ENCODE measurements at regions not wholly inside any gene's neighbourhood (a gene's known extent, or its start where the extent isn't known, plus 50 kb on each side); places are given as distances from the start of the nearest gene placed in this dataset.

DNA sequence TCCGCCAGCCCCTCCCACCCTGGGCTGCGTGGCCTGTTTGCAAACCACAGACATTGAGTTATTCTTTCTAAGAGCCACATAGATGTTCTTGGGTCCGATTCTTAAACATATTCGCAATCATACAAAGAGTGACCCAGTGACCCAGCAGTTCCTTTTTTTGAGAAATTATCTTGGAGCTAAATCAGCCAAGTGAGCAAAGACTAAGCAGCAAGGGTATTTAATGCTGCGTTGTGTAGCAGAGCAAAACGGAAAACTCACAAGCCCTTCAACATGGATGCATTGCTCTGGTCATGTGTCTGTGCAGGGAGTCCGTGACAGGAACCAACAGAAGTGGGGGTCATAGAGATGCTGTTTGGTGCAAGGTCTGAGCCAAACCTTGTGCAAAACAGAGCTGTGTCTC, 95.6 kb downstream of the OLFM1 start:
- 83% methylated on average over 7 of the region's 7 CpGs for WGBS
- Histone ChIP-seq H3K27ac (replicated peaks in 1 of 4) (no peak overlapping the region), H3K36me3 (no peaks in the 10 kb centered on the region), H3K4me1 (peaks cover 10 to 40% (median 33%) of the 10 kb centered on the region in 4 donors), H3K27me3 (peaks cover 0 to 83% (median 2%) of the 10 kb centered on the region in 4 donors), H3K9me3 (no peaks in the 10 kb centered on the region), H3K4me3 (no peak overlapping the region)
- DNase-seq (ENCODE audit: extremely low spot score): no peak
- intact Hi-C loops (cut with DNase I): no loop called here
- TF ChIP-seq POLR2AphosphoS5 (IDR thresholded peaks at IDR 0.05) (no peak), POLR2A (IDR thresholded peaks at IDR 0.05; ENCODE audit: low read depth) (no peak), EP300 (IDR thresholded peaks at IDR 0.05) (no peak)
- TF ChIP-seq, protein P1, sequence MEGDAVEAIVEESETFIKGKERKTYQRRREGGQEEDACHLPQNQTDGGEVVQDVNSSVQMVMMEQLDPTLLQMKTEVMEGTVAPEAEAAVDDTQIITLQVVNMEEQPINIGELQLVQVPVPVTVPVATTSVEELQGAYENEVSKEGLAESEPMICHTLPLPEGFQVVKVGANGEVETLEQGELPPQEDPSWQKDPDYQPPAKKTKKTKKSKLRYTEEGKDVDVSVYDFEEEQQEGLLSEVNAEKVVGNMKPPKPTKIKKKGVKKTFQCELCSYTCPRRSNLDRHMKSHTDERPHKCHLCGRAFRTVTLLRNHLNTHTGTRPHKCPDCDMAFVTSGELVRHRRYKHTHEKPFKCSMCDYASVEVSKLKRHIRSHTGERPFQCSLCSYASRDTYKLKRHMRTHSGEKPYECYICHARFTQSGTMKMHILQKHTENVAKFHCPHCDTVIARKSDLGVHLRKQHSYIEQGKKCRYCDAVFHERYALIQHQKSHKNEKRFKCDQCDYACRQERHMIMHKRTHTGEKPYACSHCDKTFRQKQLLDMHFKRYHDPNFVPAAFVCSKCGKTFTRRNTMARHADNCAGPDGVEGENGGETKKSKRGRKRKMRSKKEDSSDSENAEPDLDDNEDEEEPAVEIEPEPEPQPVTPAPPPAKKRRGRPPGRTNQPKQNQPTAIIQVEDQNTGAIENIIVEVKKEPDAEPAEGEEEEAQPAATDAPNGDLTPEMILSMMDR (IDR thresholded peaks at IDR 0.05): no peak

DNA sequence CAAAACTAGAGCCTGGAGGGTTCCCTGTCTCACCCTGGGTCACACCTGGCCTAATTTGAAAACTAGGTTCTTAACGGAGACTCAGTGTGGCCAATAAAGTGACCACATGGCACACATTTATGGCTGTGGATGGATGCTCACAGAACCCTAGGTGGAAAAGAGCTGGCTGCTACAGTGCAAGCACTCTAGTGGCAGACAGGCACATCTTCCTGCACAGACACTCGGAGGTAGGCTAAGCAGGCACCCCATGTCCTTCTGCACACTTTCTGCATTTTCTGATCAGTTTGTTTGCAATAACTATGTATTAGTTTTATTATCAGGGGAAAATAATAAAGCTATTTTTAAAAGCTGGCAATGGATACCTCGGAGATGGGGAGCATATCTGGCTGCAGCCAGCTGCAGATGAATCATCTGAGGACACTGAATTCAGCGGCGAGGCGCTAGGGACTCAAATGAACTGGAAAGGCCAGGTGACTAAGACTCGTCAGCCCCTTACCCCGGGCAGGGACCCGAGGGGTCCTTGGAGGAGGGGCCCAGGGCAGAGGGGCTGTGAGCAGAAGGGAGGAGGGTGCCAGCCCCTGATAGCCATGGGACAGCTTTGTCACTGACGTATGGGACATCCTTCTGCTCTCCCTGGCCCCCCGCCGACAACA, 96.2 kb downstream of the OLFM1 start:
- TF ChIP-seq EP300 (IDR thresholded peaks at IDR 0.05): no peak
- TF ChIP-seq, protein P1 (IDR thresholded peaks at IDR 0.05): no peak
- no peak for TF ChIP-seq POLR2A (IDR thresholded peaks at IDR 0.05; ENCODE audit: low read depth)
- no peak for TF ChIP-seq POLR2AphosphoS5 (IDR thresholded peaks at IDR 0.05)
- DNase-seq (ENCODE audit: extremely low spot score): no peak
- Histone ChIP-seq H3K36me3 (no peaks in the 10 kb centered on the region), H3K27me3 (peaks cover 0 to 89% (median 2%) of the 10 kb centered on the region in 4 donors), H3K4me1 (peaks cover 10 to 40% (median 33%) of the 10 kb centered on the region in 4 donors), H3K9me3 (no peaks in the 10 kb centered on the region), H3K27ac (replicated peaks in 1 of 4) (no peak overlapping the region), H3K4me3 (no peak overlapping the region)
- intact Hi-C loops (cut with DNase I): no loop called here
- WGBS: 22% methylated on average over 8 of the region's 12 CpGs

DNA sequence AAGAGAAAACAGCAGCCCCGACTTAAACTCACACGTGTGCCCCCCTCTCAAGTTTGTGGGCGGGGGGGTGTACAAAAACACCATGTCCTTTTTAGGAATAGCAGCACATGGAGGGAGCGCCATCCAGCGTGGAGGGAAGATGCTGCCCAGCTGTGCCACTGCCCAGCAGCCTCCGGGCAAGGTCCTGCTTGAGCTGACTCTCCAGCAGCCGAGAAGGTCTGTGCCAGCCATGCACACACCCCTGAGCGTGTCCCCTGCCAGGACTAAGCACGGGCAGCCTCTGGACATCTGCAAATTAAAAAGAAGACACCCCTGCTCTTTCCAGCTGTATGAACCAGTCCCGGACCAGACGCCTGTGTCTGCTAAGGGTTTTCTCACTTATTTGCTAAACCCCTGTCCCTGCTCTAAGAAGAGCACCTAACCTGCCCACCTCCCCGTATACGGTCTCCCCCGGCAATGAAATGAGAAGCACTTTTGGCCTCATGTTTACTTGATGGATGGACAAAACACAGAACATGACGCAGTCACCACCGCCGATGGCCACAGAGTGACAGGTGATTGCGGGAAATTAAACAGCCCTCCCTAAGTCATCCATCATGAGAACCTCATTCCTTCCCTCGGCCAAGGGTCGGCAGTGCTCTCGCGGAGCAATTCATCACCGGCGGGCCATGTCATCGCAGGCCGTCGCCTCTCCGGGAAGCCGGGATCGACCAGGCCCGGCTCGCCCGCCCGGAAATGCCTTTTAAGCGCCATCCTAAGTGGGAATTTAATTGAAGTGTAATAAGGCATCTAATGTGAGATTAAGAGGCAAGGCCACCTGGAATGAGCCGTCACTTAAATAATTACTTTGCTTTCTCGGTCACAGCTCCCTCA, 96.9 kb downstream of the OLFM1 start:
- intact Hi-C loops (cut with DNase I): no loop called here
- 35% methylated on average over 28 of the region's 37 CpGs for WGBS
- Histone ChIP-seq H3K4me1 (peaks cover 10 to 40% (median 33%) of the 10 kb centered on the region in 4 donors), H3K36me3 (no peaks in the 10 kb centered on the region), H3K4me3 (no peak overlapping the region), H3K27me3 (peaks cover 0 to 94% (median 2%) of the 10 kb centered on the region in 4 donors), H3K9me3 (no peaks in the 10 kb centered on the region), H3K27ac (replicated peaks in 1 of 4) (no peak overlapping the region)
- TF ChIP-seq POLR2A (IDR thresholded peaks at IDR 0.05; ENCODE audit: low read depth) (no peak), POLR2AphosphoS5 (IDR thresholded peaks at IDR 0.05) (no peak), EP300 (IDR thresholded peaks at IDR 0.05) (no peak)
- TF ChIP-seq, protein P1 (IDR thresholded peaks at IDR 0.05): no peak
- no peak for DNase-seq (ENCODE audit: extremely low spot score)

DNA sequence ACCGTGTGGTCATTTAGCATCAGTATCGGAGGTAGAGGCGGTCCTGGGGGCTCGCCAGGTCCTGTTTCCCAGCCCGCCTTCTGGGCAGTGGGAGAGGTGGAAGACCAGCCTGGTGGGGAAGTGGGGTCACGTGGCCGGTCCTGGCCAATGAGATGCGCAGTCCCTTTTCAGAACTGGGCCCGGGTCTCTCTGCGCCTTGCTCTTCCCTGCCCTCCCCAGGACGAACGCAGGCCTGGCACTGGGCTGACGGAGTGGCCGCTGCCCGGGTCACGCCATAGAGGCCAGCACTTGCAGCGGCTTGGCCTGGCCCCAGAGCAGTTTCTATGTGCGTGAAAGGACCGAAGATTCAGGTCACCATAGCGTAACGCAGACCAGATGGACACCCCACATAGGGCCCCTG, 97.6 kb downstream of the OLFM1 start:
- WGBS: 70% methylated on average over 18 of the region's 21 CpGs
- Histone ChIP-seq H3K9me3 (no peaks in the 10 kb centered on the region), H3K4me3 (no peak overlapping the region), H3K27ac (replicated peaks in 1 of 4) (no peak overlapping the region), H3K4me1 (peaks cover 10 to 40% (median 33%) of the 10 kb centered on the region in 4 donors), H3K27me3 (peaks cover 0 to 94% (median 2%) of the 10 kb centered on the region in 4 donors), H3K36me3 (no peaks in the 10 kb centered on the region)
- no peak for TF ChIP-seq POLR2AphosphoS5 (IDR thresholded peaks at IDR 0.05)
- TF ChIP-seq, protein P1 (IDR thresholded peaks at IDR 0.05): no peak
- TF ChIP-seq EP300 (IDR thresholded peaks at IDR 0.05): no peak
- TF ChIP-seq POLR2A (IDR thresholded peaks at IDR 0.05; ENCODE audit: low read depth): no peak
- no peak for DNase-seq (ENCODE audit: extremely low spot score)
- intact Hi-C loops (cut with DNase I): no loop called here
